ENCODE measurements at regions not wholly inside any gene's neighbourhood (a gene's known extent, or its start where the extent isn't known, plus 50 kb on each side); places are given as distances from the start of the nearest gene placed in this dataset.

GRCh38 chr2:31674446-31674845 lies 93.7 kb upstream of the SRD5A2 start:
- no peak for TF ChIP-seq CTCF (IDR thresholded peaks at IDR 0.05; ENCODE audit: low read depth, low read length, poor library complexity, severe bottlenecking)
- no peak for TF ChIP-seq EZH2phosphoT487 (IDR thresholded peaks at IDR 0.05; ENCODE audit: borderline replicate concordance, low read length)
